Caco-2 (cell line): ENCODE measurements at regions not wholly inside any gene's neighbourhood (a gene's known extent, or its start where the extent isn't known, plus 50 kb on each side); places are given as distances from the start of the nearest gene placed in this dataset.

ENCODE experiments used
- BruUV-seq: library from RNA; stranded (reverse); fragments of 400-500 nt; replicated peaks from 2 replicates; lab custom pipeline; 2021; lab: Mats Ljungman, UMichigan
- CTCF ChIA-PET: fragments of 300-600 bp; sonication (Branson Sonifier 250); formaldehyde crosslinking; loops from one replicate; lab custom pipeline; 2022; ENCODE audit warnings: antibody characterized with exemption; lab: Charles Lee
- POLR2A ChIA-PET: fragments of 300-600 bp; sonication (Branson Sonifier 250); formaldehyde crosslinking; loops from one replicate; lab custom pipeline; 2022; ENCODE audit warnings: antibody characterized with exemption; lab: Charles Lee
- DNase-seq, 2 experiments: peaks; one replicate each; pipeline versions ENCODE4 v3.0.0 to v3.0.0-alpha.2; 2020 to 2022
- H3K27me3 ChIP-seq: replicated peaks from 2 replicates; pipeline ENCODE4 v1.6.0; 2011; ENCODE audit warnings: low read length; ENCODE audit not compliant: control insufficient read depth, insufficient read depth
- H3K36me3 ChIP-seq: 2 replicates; pipeline ENCODE4 v1.5.1; 2011; ENCODE audit warnings: low read length; ENCODE audit not compliant: control insufficient read depth, insufficient read depth
- H3K4me1 ChIP-seq: fragments of 250-450 bp; sonication (Bioruptor Pico); 2 replicates; pipeline ENCODE4 v1.5.1; 2020; ENCODE audit warnings: mild to moderate bottlenecking
- H3K4me3 ChIP-seq: 2 replicates; pipeline ENCODE4 v1.5.1; 2011; ENCODE audit warnings: low read depth, mild to moderate bottlenecking, control low read depth, low read length
- H3K9me3 ChIP-seq: fragments of 250-450 bp; sonication (Bioruptor Pico); 2 replicates; pipeline ENCODE4 v1.5.1; 2020; ENCODE audit warnings: mild to moderate bottlenecking, moderate library complexity
- H3K27ac Mint-ChIP-seq: one replicate; pipeline ENCODE4 v1.8.0; 2022; ENCODE audit warnings: mixed read lengths; ENCODE audit not compliant: unreplicated experiment
- H3K27me3 Mint-ChIP-seq: one replicate; pipeline ENCODE4 v1.8.0; 2022; ENCODE audit warnings: mixed read lengths; ENCODE audit not compliant: insufficient read depth, unreplicated experiment
- H3K36me3 Mint-ChIP-seq: one replicate; pipeline ENCODE4 v1.8.0; 2022; ENCODE audit warnings: mild to moderate bottlenecking, mixed read lengths; ENCODE audit not compliant: insufficient read depth, unreplicated experiment
- H3K4me1 Mint-ChIP-seq: one replicate; pipeline ENCODE4 v1.8.0; 2022; ENCODE audit warnings: low read depth, mixed read lengths; ENCODE audit not compliant: unreplicated experiment
- H3K4me3 Mint-ChIP-seq: one replicate; pipeline ENCODE4 v1.8.0; 2022; ENCODE audit warnings: mild to moderate bottlenecking, moderate library complexity, mixed read lengths; ENCODE audit not compliant: unreplicated experiment
- H3K9me3 Mint-ChIP-seq: one replicate; pipeline ENCODE4 v1.8.0; 2022; ENCODE audit warnings: mixed read lengths; ENCODE audit not compliant: unreplicated experiment
- intact Hi-C: fragments of 100-400 bp; cut with micrococcal nuclease; formaldehyde crosslinking; loops from one replicate; pipeline ENCODE4 v1.10.0; 2022; ENCODE audit not compliant: unreplicated experiment
- TF ChIP-seq, protein P1 (sequence below), 2 experiments: fragments of 200-600 bp in 1 of 2; IDR thresholded peaks; 1 replicate in 1 of 2; 2 replicates in 1 of 2; pipeline versions ENCODE4 v1.5.1 to v1.8.0; 2011 to 2022; ENCODE audit warnings: antibody characterized with exemption in 1 of 2, control low read depth in 1 of 2, inconsistent platforms in 1 of 2, low read depth in 1 of 2, low read length in 1 of 2, mild to moderate bottlenecking in 1 of 2, moderate library complexity in 1 of 2; ENCODE audit not compliant: insufficient read depth in 1 of 2, severe bottlenecking in 1 of 2, unreplicated experiment in 1 of 2

DNA sequence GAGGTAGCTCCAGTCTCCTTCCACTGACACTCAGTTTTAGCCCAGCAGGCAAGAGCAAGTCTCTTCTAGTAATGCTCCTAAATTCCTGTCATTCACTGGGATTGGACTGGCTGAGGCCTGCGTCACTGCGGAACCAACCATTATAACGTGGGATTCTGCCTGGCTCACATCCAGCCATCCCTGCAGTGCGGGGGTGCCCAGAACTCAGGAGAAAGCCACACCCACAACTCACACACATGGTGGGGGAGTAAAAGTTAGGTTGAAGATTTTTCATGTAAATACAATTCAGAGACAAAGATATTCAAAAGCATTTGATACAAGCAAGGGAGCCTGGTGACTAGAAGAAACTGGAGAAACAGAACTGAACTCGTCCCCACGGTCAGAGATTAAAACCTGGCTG, 504.0 kb upstream of the CDH4 start:
- Mint-ChIP-seq H3K4me1 (no peaks in the 10 kb centered on the region), H3K4me3 (no peak overlapping the region), H3K27ac (no peak overlapping the region), H3K27me3 (peaks cover 14% of the 10 kb centered on the region), H3K36me3 (no peaks in the 10 kb centered on the region), H3K9me3 (peaks cover 21% of the 10 kb centered on the region)
- DNase-seq: no peak
- Histone ChIP-seq H3K4me3 (no peak overlapping the region), H3K9me3 (no peaks in the 10 kb centered on the region), H3K27me3 (no peaks in the 10 kb centered on the region), H3K36me3 (no peaks in the 10 kb centered on the region), H3K4me1 (no peaks in the 10 kb centered on the region)
- TF ChIP-seq, protein P1, sequence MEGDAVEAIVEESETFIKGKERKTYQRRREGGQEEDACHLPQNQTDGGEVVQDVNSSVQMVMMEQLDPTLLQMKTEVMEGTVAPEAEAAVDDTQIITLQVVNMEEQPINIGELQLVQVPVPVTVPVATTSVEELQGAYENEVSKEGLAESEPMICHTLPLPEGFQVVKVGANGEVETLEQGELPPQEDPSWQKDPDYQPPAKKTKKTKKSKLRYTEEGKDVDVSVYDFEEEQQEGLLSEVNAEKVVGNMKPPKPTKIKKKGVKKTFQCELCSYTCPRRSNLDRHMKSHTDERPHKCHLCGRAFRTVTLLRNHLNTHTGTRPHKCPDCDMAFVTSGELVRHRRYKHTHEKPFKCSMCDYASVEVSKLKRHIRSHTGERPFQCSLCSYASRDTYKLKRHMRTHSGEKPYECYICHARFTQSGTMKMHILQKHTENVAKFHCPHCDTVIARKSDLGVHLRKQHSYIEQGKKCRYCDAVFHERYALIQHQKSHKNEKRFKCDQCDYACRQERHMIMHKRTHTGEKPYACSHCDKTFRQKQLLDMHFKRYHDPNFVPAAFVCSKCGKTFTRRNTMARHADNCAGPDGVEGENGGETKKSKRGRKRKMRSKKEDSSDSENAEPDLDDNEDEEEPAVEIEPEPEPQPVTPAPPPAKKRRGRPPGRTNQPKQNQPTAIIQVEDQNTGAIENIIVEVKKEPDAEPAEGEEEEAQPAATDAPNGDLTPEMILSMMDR (IDR thresholded peaks at IDR 0.05; ENCODE audit: insufficient read depth in 1 of 2, low read depth in 1 of 2, low read length in 1 of 2, severe bottlenecking in 1 of 2, unreplicated experiment in 1 of 2): no peak
- CTCF ChIA-PET: no interaction called here
- intact Hi-C loops: no loop called here
- POLR2A ChIA-PET: no interaction called here
- no TSS peak for BruUV-seq

DNA sequence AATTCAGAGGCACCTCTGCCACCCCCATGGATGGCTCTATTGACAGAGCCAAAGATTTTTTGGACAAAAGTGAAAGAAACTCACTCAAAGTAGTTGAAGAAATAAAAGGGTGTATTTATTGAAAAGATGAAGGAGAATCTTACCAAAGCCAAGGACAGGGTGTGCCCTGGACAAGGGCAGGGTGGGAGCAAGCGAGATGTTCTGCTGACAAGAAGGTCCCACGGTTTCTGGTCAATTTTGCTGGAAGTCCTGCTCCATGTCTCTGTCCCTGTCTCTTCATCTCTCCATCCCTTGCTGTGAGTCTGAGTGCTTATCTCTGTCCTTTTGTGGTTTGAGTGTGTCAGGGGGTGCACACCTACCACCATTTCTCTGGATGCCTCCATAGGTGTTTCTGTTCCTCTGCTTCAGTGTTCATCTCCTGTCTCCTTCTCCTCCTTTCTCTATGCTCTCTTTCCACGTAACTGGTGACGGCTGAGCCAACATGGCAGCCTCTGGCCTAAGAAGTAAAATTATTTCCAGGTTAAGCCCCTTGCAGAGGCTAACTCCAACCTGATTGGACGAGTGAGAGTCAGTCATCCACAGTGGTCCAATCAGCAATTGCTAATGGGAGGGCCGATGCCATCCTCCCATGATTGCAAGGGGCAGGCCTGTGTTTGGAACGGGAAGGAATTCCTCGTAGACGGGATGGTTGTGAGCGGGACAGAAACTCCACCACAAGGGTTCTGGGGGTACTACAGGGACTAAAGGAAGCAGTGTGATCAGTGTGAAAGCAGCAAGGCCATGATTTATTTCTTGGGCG, 502.1 kb upstream of the CDH4 start:
- TF ChIP-seq, protein P1 (IDR thresholded peaks at IDR 0.05; ENCODE audit: insufficient read depth in 1 of 2, low read depth in 1 of 2, low read length in 1 of 2, severe bottlenecking in 1 of 2, unreplicated experiment in 1 of 2): no peak
- Histone ChIP-seq H3K4me1 (no peaks in the 10 kb centered on the region), H3K9me3 (no peaks in the 10 kb centered on the region), H3K4me3 (no peak overlapping the region), H3K36me3 (no peaks in the 10 kb centered on the region), H3K27me3 (no peaks in the 10 kb centered on the region)
- Mint-ChIP-seq H3K4me3 (no peak overlapping the region), H3K4me1 (no peaks in the 10 kb centered on the region), H3K9me3 (peaks cover 19% of the 10 kb centered on the region), H3K27ac (no peak overlapping the region), H3K27me3 (peaks cover 14% of the 10 kb centered on the region), H3K36me3 (no peaks in the 10 kb centered on the region)
- intact Hi-C loops: no loop called here
- no TSS peak for BruUV-seq
- POLR2A ChIA-PET: no interaction called here
- CTCF ChIA-PET: no interaction called here
- DNase-seq: peak in 1 of 2 experiments; percentile 27

DNA sequence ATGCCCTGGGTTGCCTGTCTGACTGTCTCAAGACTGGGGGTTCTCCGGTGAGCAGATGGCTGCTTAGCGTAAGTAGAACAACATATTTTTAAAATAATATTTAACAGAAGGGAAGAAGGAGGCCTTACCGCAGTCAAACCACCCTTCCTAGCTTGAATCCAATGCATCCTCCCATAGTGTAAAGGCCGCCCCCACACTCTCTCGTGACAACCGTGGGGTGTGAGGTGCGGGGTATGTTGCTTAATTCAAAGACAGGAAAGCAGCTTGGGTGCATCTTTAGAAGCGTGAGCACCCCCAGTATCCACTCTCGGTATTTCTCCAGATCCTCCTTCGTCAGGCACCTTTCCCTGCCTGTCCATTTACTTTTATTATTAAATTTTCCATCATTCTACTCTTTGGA, 501.2 kb upstream of the CDH4 start:
- H3K27ac Mint-ChIP-seq: no peak overlapping the region
- H3K4me3 Mint-ChIP-seq: no peak overlapping the region
- ChIA-PET POLR2A (no interaction called here), CTCF (no interaction called here)
- peaks cover 11% of the 10 kb centered on the region for H3K27me3 Mint-ChIP-seq
- H3K4me1 Mint-ChIP-seq: no peaks in the 10 kb centered on the region
- no TSS peak for BruUV-seq
- Histone ChIP-seq H3K27me3 (no peaks in the 10 kb centered on the region), H3K9me3 (no peaks in the 10 kb centered on the region), H3K4me3 (no peak overlapping the region), H3K4me1 (no peaks in the 10 kb centered on the region), H3K36me3 (no peaks in the 10 kb centered on the region)
- intact Hi-C loops: no loop called here
- TF ChIP-seq, protein P1 (IDR thresholded peaks at IDR 0.05; ENCODE audit: insufficient read depth in 1 of 2, low read depth in 1 of 2, low read length in 1 of 2, severe bottlenecking in 1 of 2, unreplicated experiment in 1 of 2): no peak
- H3K36me3 Mint-ChIP-seq: no peaks in the 10 kb centered on the region
- peaks cover 10% of the 10 kb centered on the region for H3K9me3 Mint-ChIP-seq
- no peak for DNase-seq
